Adrenal gland (tissue), 9 donors: ENCODE measurements at regions not wholly inside any gene's neighbourhood (a gene's known extent, or its start where the extent isn't known, plus 50 kb on each side); places are given as distances from the start of the nearest gene placed in this dataset.

Experiments
- DNase-seq, 7 donors: peaks; one replicate each; pipeline ENCODE4 v3.0.0-alpha.2; 2019 to 2020
- H3K27ac ChIP-seq, 5 donors: fragments of 200-600 bp; sonication (generic) in 4 of 5; 1 replicate in 3 of 5; 2 replicates in 2 of 5; pipeline versions ENCODE4 v1.5.1 to v1.8.0; 2016 to 2020; ENCODE audit warnings: mild to moderate bottlenecking in 1 of 5
- H3K27me3 ChIP-seq: fragments of 200-600 bp; 2 replicates; pipeline ENCODE4 v1.8.0; 2021
- H3K36me3 ChIP-seq, 2 donors: fragments of 200-600 bp; replicated peaks in 1 of 2; 1 replicate in 1 of 2; 2 replicates in 1 of 2; pipeline versions ENCODE4 v1.5.1 to v1.8.0; 2018 to 2022
- H3K4me1 ChIP-seq, 2 donors: fragments of 200-600 bp; replicated peaks in 1 of 2; 1 replicate in 1 of 2; 2 replicates in 1 of 2; pipeline versions ENCODE4 v1.5.1 to v1.8.0; 2018 to 2021
- H3K4me3 ChIP-seq, 4 donors: fragments of 200-600 bp; sonication (generic) in 3 of 4; one replicate each; pipeline ENCODE4 v1.5.1; 2016 to 2018
- H3K9me3 ChIP-seq, 3 donors: fragments of 200-600 bp; sonication (generic) in 1 of 3; replicated peaks in 1 of 3; 1 replicate in 2 of 3; 2 replicates in 1 of 3; pipeline versions ENCODE4 v1.5.1 to v1.8.0; 2016 to 2021
- CTCF ChIP-seq, 6 experiments: fragments of 450-650 bp in 4 of 6; fragments of 200-600 bp in 2 of 6; sonication (generic) in 1 of 6; IDR thresholded peaks; 1 replicate in 5 of 6; 2 replicates in 1 of 6; pipeline versions ENCODE4 v1.5.1 to v1.8.0; 2016 to 2021; ENCODE audit warnings: antibody characterized with exemption in 6 of 6, mild to moderate bottlenecking in 2 of 6, moderate library complexity in 1 of 6
- POLR2A ChIP-seq, 2 donors: fragments of 450-650 bp; IDR thresholded peaks; one replicate each; pipeline ENCODE4 v1.6.1; 2017; ENCODE audit warnings: antibody characterized with exemption in 2 of 2, mild to moderate bottlenecking in 2 of 2, moderate library complexity in 1 of 2
- WGBS, 4 donors: extraction: QIAGEN DNeasy Blood & Tissue Kit in 2 of 4; methylation state at CpG; one replicate each; pipeline versions ENCODE4 v1.1.5 to v1.1.7; 2013 to 2017; 5-methylcytosine and 5-hydroxymethylcytosine counted together
- intact Hi-C, 2 donors: fragments of 100-400 bp; cut with DNase I; formaldehyde crosslinking; loops; one replicate each; pipeline versions ENCODE4 v1.14.1 to v1.15.0; 2022 to 2023
- donor health status: healthy with polysubstance abuse.
- donor health status: Bipolar disorder and iron deficiency.
- donor health status: DM: yes; HTN: yes; CAD: no.
- donor health status: DM: no; HTN: no; CAD: no.
- donor health status: DM: no; HTN: no; CAD: no.

- Histone ChIP-seq H3K27ac (no peak overlapping the region), H3K27me3 (no peaks in the 10 kb centered on the region), H3K36me3 (no peaks in the 10 kb centered on the region), H3K9me3 (no peaks in the 10 kb centered on the region), H3K4me1 (no peaks in the 10 kb centered on the region), H3K4me3 (peak overlapping the region in 1 of 4 donors; percentile 1)
- no peak for DNase-seq
- TF ChIP-seq POLR2A (IDR thresholded peaks at IDR 0.05) (no peak), CTCF (IDR thresholded peaks at IDR 0.05) (no peak)
- intact Hi-C loops = no loop called here
- WGBS, 4 donors = 92 to 97% (median 95%) methylated on average over 1 of the region's 1 CpG
Observed at GRCh38 chr2:190129421-190130199, 67.1 kb upstream of the MSTN start.

GRCh38 chr2:190127651-190128050 lies 65.1 kb upstream of the MSTN start:
- intact Hi-C loops = no loop called here

GRCh38 chr2:190126798-190127197 lies 64.3 kb upstream of the MSTN start:
- no peak overlapping the region for H3K4me3 ChIP-seq
- TF ChIP-seq POLR2A (IDR thresholded peaks at IDR 0.05) = no peak
- TF ChIP-seq CTCF (IDR thresholded peaks at IDR 0.05) = no peak
- no peak for DNase-seq
- no peaks in the 10 kb centered on the region for H3K36me3 ChIP-seq
- H3K27me3 ChIP-seq = no peaks in the 10 kb centered on the region
- no peak overlapping the region for H3K27ac ChIP-seq
- intact Hi-C loops = no loop called here
- no peaks in the 10 kb centered on the region for H3K9me3 ChIP-seq
- no peaks in the 10 kb centered on the region for H3K4me1 ChIP-seq

More at GRCh38 chr2:190127651-190128050, 65.1 kb upstream of the MSTN start:
- TF ChIP-seq POLR2A (IDR thresholded peaks at IDR 0.05) = no peak
- TF ChIP-seq CTCF (IDR thresholded peaks at IDR 0.05) = no peak
- Histone ChIP-seq H3K4me3 (no peak overlapping the region), H3K36me3 (no peaks in the 10 kb centered on the region), H3K27ac (no peak overlapping the region), H3K4me1 (no peaks in the 10 kb centered on the region), H3K27me3 (no peaks in the 10 kb centered on the region), H3K9me3 (no peaks in the 10 kb centered on the region)
- DNase-seq = no peak

GRCh38 chr2:190123956-190124355 lies 61.4 kb upstream of the MSTN start:
- no peak overlapping the region for H3K4me3 ChIP-seq
- intact Hi-C loops = no loop called here
- H3K27ac ChIP-seq = no peak overlapping the region
- H3K4me1 ChIP-seq = peaks cover 0 to 7% of the 10 kb centered on the region in 2 donors
- no peak for DNase-seq
- H3K27me3 ChIP-seq = no peaks in the 10 kb centered on the region
- H3K36me3 ChIP-seq = no peaks in the 10 kb centered on the region
- no peaks in the 10 kb centered on the region for H3K9me3 ChIP-seq
- WGBS, 4 donors = 73 to 100% (median 92%) methylated on average over 1 to 2 of the region's 2 CpGs
- TF ChIP-seq POLR2A (IDR thresholded peaks at IDR 0.05) = no peak
- TF ChIP-seq CTCF (IDR thresholded peaks at IDR 0.05) = no peak
